Keratinocyte (primary cell): ENCODE measurements at regions not wholly inside any gene's neighbourhood (a gene's known extent, or its start where the extent isn't known, plus 50 kb on each side); places are given as distances from the start of the nearest gene placed in this dataset.

Experiments used
- DNase-seq: peaks from one replicate; pipeline ENCODE4 v3.0.0-alpha.2; 2011; ENCODE audit warnings: low read depth, missing footprints, low spot score
- FAIRE-seq: peaks from 2 replicates; lab custom pipeline; 2011; peaks lifted over from hg19 to GRCh38; lab: Jason Lieb, UNC
- H2AFZ ChIP-seq: 2 replicates; pipeline ENCODE4 v1.6.0; 2012; ENCODE audit warnings: low read length, control low read depth, inconsistent platforms; ENCODE audit not compliant: control insufficient read depth
- H3K27ac ChIP-seq: 2 replicates; pipeline ENCODE4 v1.5.1; 2011; ENCODE audit warnings: low read length; ENCODE audit not compliant: control insufficient read depth, insufficient read depth
- H3K27me3 ChIP-seq: 3 replicates; pipeline ENCODE4 v1.6.0; 2011; ENCODE audit warnings: low read length; ENCODE audit not compliant: control insufficient read depth, insufficient read depth; ENCODE audit errors: extremely low read depth
- H3K36me3 ChIP-seq, 2 experiments: 2 replicates in 1 of 2; 3 replicates in 1 of 2; pipeline ENCODE4 v1.5.1; 2011; ENCODE audit warnings: low read length in 2 of 2, mild to moderate bottlenecking in 1 of 2; ENCODE audit not compliant: control insufficient read depth in 2 of 2, insufficient read depth in 2 of 2; ENCODE audit errors: extremely low read depth in 1 of 2
- H3K4me1 ChIP-seq: 3 replicates; pipeline ENCODE4 v1.5.1; 2011; ENCODE audit warnings: low read length; ENCODE audit not compliant: control insufficient read depth, insufficient read depth; ENCODE audit errors: extremely low read depth
- H3K4me2 ChIP-seq: 3 replicates; pipeline ENCODE4 v1.6.0; 2011; ENCODE audit warnings: low read depth, low read length; ENCODE audit not compliant: control insufficient read depth, insufficient read depth; ENCODE audit errors: extremely low read depth
- H3K4me3 ChIP-seq, 3 experiments: fragments of 200-600 bp in 1 of 3; sonication (generic) in 1 of 3; 2 replicates in 2 of 3; 3 replicates in 1 of 3; pipeline ENCODE4 v1.5.1; 2011 to 2016; ENCODE audit warnings: low read length in 3 of 3, mild to moderate bottlenecking in 3 of 3, control low read depth in 2 of 3, inconsistent platforms in 1 of 3, low read depth in 1 of 3, mixed read lengths in 1 of 3, mixed run types in 1 of 3, moderate library complexity in 1 of 3; ENCODE audit not compliant: control insufficient read depth in 2 of 3, insufficient read depth in 2 of 3; ENCODE audit errors: extremely low read depth in 1 of 3
- H3K79me2 ChIP-seq: 2 replicates; pipeline ENCODE4 v1.6.0; 2012; ENCODE audit warnings: low read length; ENCODE audit not compliant: control insufficient read depth, insufficient read depth
- H3K9ac ChIP-seq: 3 replicates; pipeline ENCODE4 v1.6.0; 2011; ENCODE audit warnings: low read length; ENCODE audit not compliant: control insufficient read depth, insufficient read depth; ENCODE audit errors: extremely low read depth
- H3K9me1 ChIP-seq: 3 replicates; pipeline ENCODE4 v1.6.0; 2011; ENCODE audit warnings: low read length; ENCODE audit not compliant: control insufficient read depth, insufficient read depth; ENCODE audit errors: extremely low read depth
- H3K9me3 ChIP-seq: 2 replicates; pipeline ENCODE4 v1.5.1; 2012; ENCODE audit warnings: low read depth, low read length; ENCODE audit not compliant: control insufficient read depth
- H4K20me1 ChIP-seq: 3 replicates; pipeline ENCODE4 v1.6.0; 2011; ENCODE audit warnings: low read length; ENCODE audit not compliant: control insufficient read depth, insufficient read depth; ENCODE audit errors: extremely low read depth
- EZH2 ChIP-seq: IDR thresholded peaks from one replicate; pipeline ENCODE4 v1.6.1; 2012; ENCODE audit warnings: inconsistent platforms, mild to moderate bottlenecking, low read length, moderate library complexity
- dilution Hi-C: fragments of 300-500 bp; cut with MboI; formaldehyde crosslinking; loops from one replicate; pipeline ENCODE4 v1.7.0; 2020; ENCODE audit warnings: low sequenced_read_pairs; ENCODE audit not compliant: extremely low pct_ligation_motif_present
- TF ChIP-seq, protein P1 (sequence below), 3 experiments: IDR thresholded peaks in 1 of 3; conservative IDR thresholded peaks in 1 of 3; optimal IDR thresholded peaks in 1 of 3; 2 replicates in 2 of 3; 3 replicates in 1 of 3; pipeline versions ENCODE3 to v1.5.1; 2011; ENCODE audit warnings: low read length in 3 of 3, mild to moderate bottlenecking in 3 of 3, moderate library complexity in 2 of 3, control low read depth in 1 of 3, inconsistent platforms in 1 of 3; ENCODE audit not compliant: insufficient read depth in 2 of 3; ENCODE audit errors: extremely low read depth in 1 of 3

- Histone ChIP-seq H3K79me2 (no peaks in the 10 kb centered on the region), H2AFZ (no peak overlapping the region), H3K9ac (no peak overlapping the region), H3K4me2 (no peak overlapping the region), H3K9me1 (no peaks in the 10 kb centered on the region), H3K4me1 (no peaks in the 10 kb centered on the region), H3K27ac (no peak overlapping the region), H3K4me3 (no peak overlapping the region), H3K36me3 (peaks cover 2 to 5% of the 10 kb centered on the region in 2 experiments), H3K27me3 (no peaks in the 10 kb centered on the region), H3K9me3 (no peaks in the 10 kb centered on the region), H4K20me1 (no peaks in the 10 kb centered on the region)
- TF ChIP-seq, protein P1, sequence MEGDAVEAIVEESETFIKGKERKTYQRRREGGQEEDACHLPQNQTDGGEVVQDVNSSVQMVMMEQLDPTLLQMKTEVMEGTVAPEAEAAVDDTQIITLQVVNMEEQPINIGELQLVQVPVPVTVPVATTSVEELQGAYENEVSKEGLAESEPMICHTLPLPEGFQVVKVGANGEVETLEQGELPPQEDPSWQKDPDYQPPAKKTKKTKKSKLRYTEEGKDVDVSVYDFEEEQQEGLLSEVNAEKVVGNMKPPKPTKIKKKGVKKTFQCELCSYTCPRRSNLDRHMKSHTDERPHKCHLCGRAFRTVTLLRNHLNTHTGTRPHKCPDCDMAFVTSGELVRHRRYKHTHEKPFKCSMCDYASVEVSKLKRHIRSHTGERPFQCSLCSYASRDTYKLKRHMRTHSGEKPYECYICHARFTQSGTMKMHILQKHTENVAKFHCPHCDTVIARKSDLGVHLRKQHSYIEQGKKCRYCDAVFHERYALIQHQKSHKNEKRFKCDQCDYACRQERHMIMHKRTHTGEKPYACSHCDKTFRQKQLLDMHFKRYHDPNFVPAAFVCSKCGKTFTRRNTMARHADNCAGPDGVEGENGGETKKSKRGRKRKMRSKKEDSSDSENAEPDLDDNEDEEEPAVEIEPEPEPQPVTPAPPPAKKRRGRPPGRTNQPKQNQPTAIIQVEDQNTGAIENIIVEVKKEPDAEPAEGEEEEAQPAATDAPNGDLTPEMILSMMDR (optimal IDR thresholded peaks at IDR 0.05 in 1 of 3, IDR thresholded peaks at IDR 0.05 in 1 of 3, conservative IDR thresholded peaks at IDR 0.05 in 1 of 3; ENCODE audit: extremely low read depth in 1 of 3, insufficient read depth in 2 of 3, low read length in 3 of 3): no peak
- TF ChIP-seq EZH2: no peak
- dilution Hi-C loops: no loop called here
- FAIRE-seq (no peak), DNase-seq (no peak)
These were observed 68.2 kb downstream of the KATNIP start for GRCh38 chr16:27618165-27618564.

DNA sequence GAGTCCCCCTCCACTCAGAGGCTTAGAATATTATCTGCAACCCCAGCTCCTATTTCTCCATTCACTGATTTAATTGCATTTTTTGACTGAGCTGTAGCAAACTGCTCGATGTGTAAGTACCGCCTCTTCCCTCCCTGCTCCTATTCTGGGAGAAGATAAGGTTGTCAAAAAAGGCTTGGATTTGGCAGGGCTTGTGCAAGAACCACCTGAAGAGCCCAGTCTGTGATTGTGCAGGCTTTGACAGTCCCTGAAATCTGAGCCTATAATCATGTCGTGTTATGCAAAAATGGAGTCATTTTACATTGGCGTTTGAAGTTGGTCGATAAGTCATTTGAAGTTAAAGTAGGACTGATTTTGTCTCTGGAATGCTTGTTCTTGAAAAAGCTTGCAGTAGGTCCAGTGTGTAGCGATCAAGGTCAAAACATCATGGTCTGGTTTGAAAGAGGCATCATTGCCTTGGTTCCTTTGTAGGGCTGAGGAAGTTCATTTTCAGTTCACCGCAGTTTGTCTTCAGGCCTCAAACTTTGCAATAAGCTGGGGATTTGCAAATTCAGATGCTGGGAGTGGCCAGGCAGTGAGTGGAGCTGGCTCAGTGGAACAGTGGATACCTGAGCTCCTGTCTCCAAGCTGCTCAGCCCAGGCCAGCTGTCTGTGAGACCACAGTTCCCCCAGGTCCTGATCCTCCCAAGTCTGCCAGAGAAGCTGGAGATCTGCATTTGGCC lies 68.8 kb downstream of the KATNIP start:
- TF ChIP-seq EZH2: no peak
- TF ChIP-seq, protein P1 (optimal IDR thresholded peaks at IDR 0.05 in 1 of 3, IDR thresholded peaks at IDR 0.05 in 1 of 3, conservative IDR thresholded peaks at IDR 0.05 in 1 of 3; ENCODE audit: extremely low read depth in 1 of 3, insufficient read depth in 2 of 3, low read length in 3 of 3): no peak
- DNase-seq (no peak), FAIRE-seq (no peak)
- no peak overlapping the region for H3K4me2 ChIP-seq
- no peak overlapping the region for H3K27ac ChIP-seq
- H3K4me3 ChIP-seq: no peak overlapping the region
- no peak overlapping the region for H2AFZ ChIP-seq
- H3K9me3 ChIP-seq: no peaks in the 10 kb centered on the region
- no peaks in the 10 kb centered on the region for H3K9me1 ChIP-seq
- peaks cover 2 to 5% of the 10 kb centered on the region in 2 experiments for H3K36me3 ChIP-seq
- H3K27me3 ChIP-seq: no peaks in the 10 kb centered on the region
- dilution Hi-C loops: no loop called here
- no peaks in the 10 kb centered on the region for H3K79me2 ChIP-seq
- no peaks in the 10 kb centered on the region for H4K20me1 ChIP-seq
- H3K9ac ChIP-seq: no peak overlapping the region
- H3K4me1 ChIP-seq: no peaks in the 10 kb centered on the region
